ENCODE measurements at regions not wholly inside any gene's neighbourhood (a gene's known extent, or its start where the extent isn't known, plus 50 kb on each side); places are given as distances from the start of the nearest gene placed in this dataset.

DNA sequence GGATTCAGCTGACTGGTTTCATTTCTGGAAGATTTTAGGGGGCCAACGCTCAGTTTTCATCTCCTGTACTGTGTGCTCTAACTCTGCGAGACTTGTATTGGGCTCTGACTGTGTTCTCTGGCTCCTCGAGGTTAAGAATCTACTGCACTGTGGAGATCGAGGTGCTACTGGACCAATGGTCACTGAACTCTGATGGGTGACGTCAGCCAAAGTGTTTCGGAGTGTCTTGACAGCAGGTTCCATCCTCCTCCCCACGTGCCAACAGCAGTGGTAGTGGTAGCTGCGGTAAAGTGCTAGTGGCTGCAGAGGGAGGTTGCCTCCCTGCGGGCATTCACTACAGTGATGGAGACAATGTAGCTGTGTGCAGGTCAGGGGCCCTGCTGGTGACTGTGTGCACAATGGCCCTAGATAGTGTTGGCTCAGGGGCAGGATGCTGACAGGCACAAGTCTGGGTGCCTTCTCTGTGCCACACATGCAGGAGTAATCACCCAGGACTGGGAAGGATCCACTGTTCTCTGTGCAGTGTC, 705.7 kb upstream of the DDX18 start:
- ATAC-seq (ENCODE audit: low read depth) (no peak), DNase-seq (no peak)
- H3K27me3 ChIP-seq (ENCODE audit: control insufficient read depth, insufficient read depth, low read length), result no peaks in the 10 kb centered on the region
- no peaks in the 10 kb centered on the region for H4K20me1 ChIP-seq (ENCODE audit: insufficient read depth, low read length)
- peaks cover 21% of the 10 kb centered on the region for H3K9me3 ChIP-seq (ENCODE audit: control insufficient read depth, insufficient read depth, low read length)
- in situ Hi-C loops (cut with MboI; ENCODE audit: low sequenced_read_pairs) (no loop called here), dilution Hi-C loops (cut with HindIII; ENCODE audit: low sequenced_read_pairs, unreplicated experiment) (no loop called here), intact Hi-C loops (cut with micrococcal nuclease) (no loop called here)
- no peak overlapping the region for H2AK9ac ChIP-seq (replicated peaks; ENCODE audit: low read depth, low read length, poor library complexity)
- H3K18ac ChIP-seq (ENCODE audit: low read depth, low read length), result no peak overlapping the region
- TF ChIP-seq RFX5 (IDR thresholded peaks at IDR 0.05; ENCODE audit: low read depth, low read length) (no peak), POLR2A (IDR thresholded peaks at IDR 0.05; ENCODE audit: low read depth, low read length) (no peak), CHD1 (IDR thresholded peaks at IDR 0.05; ENCODE audit: low read depth, low read length) (no peak), NFE2L2 (IDR thresholded peaks at IDR 0.05; ENCODE audit: low read depth, low read length) (no peak), SMC3 (IDR thresholded peaks at IDR 0.05; ENCODE audit: low read depth, low read length) (no peak), CEBPB (IDR thresholded peaks at IDR 0.05; ENCODE audit: low read depth, low read length) (no peak), BHLHE40 (IDR thresholded peaks at IDR 0.05; ENCODE audit: low read depth, low read length) (no peak), MXI1 (IDR thresholded peaks at IDR 0.05; ENCODE audit: borderline replicate concordance, low read depth, low read length) (no peak), MAZ (IDR thresholded peaks at IDR 0.05; ENCODE audit: borderline replicate concordance, low read depth, low read length) (no peak), RCOR1 (IDR thresholded peaks at IDR 0.05; ENCODE audit: insufficient replicate concordance, low read length) (no peak), MAFK (IDR thresholded peaks at IDR 0.05; ENCODE audit: low read depth, low read length) (no peak), RAD21 (IDR thresholded peaks at IDR 0.05; ENCODE audit: low read length) (no peak), FOS (IDR thresholded peaks at IDR 0.05; ENCODE audit: low read depth, low read length) (no peak), USF2 (IDR thresholded peaks at IDR 0.05; ENCODE audit: low read depth, low read length) (no peak), ELK1 (IDR thresholded peaks at IDR 0.05; ENCODE audit: borderline replicate concordance, low read depth, low read length) (no peak)
- TF ChIP-seq, protein P1, sequence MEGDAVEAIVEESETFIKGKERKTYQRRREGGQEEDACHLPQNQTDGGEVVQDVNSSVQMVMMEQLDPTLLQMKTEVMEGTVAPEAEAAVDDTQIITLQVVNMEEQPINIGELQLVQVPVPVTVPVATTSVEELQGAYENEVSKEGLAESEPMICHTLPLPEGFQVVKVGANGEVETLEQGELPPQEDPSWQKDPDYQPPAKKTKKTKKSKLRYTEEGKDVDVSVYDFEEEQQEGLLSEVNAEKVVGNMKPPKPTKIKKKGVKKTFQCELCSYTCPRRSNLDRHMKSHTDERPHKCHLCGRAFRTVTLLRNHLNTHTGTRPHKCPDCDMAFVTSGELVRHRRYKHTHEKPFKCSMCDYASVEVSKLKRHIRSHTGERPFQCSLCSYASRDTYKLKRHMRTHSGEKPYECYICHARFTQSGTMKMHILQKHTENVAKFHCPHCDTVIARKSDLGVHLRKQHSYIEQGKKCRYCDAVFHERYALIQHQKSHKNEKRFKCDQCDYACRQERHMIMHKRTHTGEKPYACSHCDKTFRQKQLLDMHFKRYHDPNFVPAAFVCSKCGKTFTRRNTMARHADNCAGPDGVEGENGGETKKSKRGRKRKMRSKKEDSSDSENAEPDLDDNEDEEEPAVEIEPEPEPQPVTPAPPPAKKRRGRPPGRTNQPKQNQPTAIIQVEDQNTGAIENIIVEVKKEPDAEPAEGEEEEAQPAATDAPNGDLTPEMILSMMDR (conservative IDR thresholded peaks at IDR 0.05; ENCODE audit: low read depth, low read length), result no peak
- no peak overlapping the region for H4K91ac ChIP-seq (ENCODE audit: insufficient read depth, low read depth, low read length)
- no peak overlapping the region for H2BK5ac ChIP-seq (ENCODE audit: low read depth, low read length, poor library complexity, severe bottlenecking)
- no peaks in the 10 kb centered on the region for H3K79me1 ChIP-seq (ENCODE audit: low read depth in 1 of 2, low read length in 2 of 2)
- H2BK15ac ChIP-seq (ENCODE audit: low read depth, low read length), result no peak overlapping the region
- 36% methylated on average over 5 of the region's 9 CpGs; no CpG with 5 or more reads in 1 of the 2 experiments for WGBS, 2 experiments (ENCODE audit: extremely low coverage in 2 of 2, insufficient read length in 1 of 2)
- no TSS peak for BruUV-seq (replicated peaks)
- H3K27ac ChIP-seq (ENCODE audit: insufficient read depth, low read length), result no peak overlapping the region
- H2BK20ac ChIP-seq (ENCODE audit: low read depth, low read length), result no peak overlapping the region
- H3K36me3 ChIP-seq (ENCODE audit: control insufficient read depth, insufficient read depth, low read length), result no peaks in the 10 kb centered on the region
- H3K9me1 ChIP-seq (ENCODE audit: insufficient read depth, low read length), result no peaks in the 10 kb centered on the region
- H3K56ac ChIP-seq (ENCODE audit: extremely low read depth, insufficient read depth, low read length), result no peak overlapping the region
- no peak overlapping the region for H3K4ac ChIP-seq (ENCODE audit: low read depth, low read length)
- no peak overlapping the region for H3K9ac ChIP-seq (ENCODE audit: low read depth, low read length)
- H3K23ac ChIP-seq (ENCODE audit: low read depth, low read length), result no peak overlapping the region
- H3K4me2 ChIP-seq (ENCODE audit: low read depth, low read length), result no peak overlapping the region
- no peak overlapping the region for H3K4me3 ChIP-seq (ENCODE audit: insufficient read depth, low read depth, low read length)
- H3K4me1 ChIP-seq (ENCODE audit: control insufficient read depth, insufficient read depth, low read length), result no peaks in the 10 kb centered on the region
- no peak overlapping the region for H4K8ac ChIP-seq (ENCODE audit: low read depth in 2 of 2, low read length in 2 of 2)
- CTCF ChIA-PET, result no interaction called here
- no peak overlapping the region for H2BK120ac ChIP-seq (ENCODE audit: low read depth, low read length)
- no peak overlapping the region for H4K5ac ChIP-seq (ENCODE audit: low read depth, low read length)
- H2AK5ac ChIP-seq (ENCODE audit: low read depth, low read length), result no peak overlapping the region
- no peak overlapping the region for H2AFZ ChIP-seq (replicated peaks; ENCODE audit: low read length, poor library complexity)
- H3K14ac ChIP-seq (replicated peaks; ENCODE audit: low read depth, low read length), result no peak overlapping the region
- POLR2A ChIA-PET (ENCODE audit: unreplicated experiment), result no interaction called here
